ENCODE measurements at regions not wholly inside any gene's neighbourhood (a gene's known extent, or its start where the extent isn't known, plus 50 kb on each side); places are given as distances from the start of the nearest gene placed in this dataset.

GRCh38 chr2:125553768-125554167, 1102.2 kb upstream of the GYPC start:
- no peak for TF ChIP-seq CTCF (IDR thresholded peaks at IDR 0.05)
- no peak for TF ChIP-seq POLR2A (IDR thresholded peaks at IDR 0.05)
